Uterus (tissue), 3 donors: ENCODE measurements at regions not wholly inside any gene's neighbourhood (a gene's known extent, or its start where the extent isn't known, plus 50 kb on each side); places are given as distances from the start of the nearest gene placed in this dataset.

ENCODE experiments used
- DNase-seq, 2 donors: peaks; one replicate each; pipeline ENCODE4 v3.0.0-alpha.2; 2019 to 2020
- H3K27ac ChIP-seq, 2 donors: fragments of 200-600 bp; sonication (generic); 1 replicate in 1 of 2; 2 replicates in 1 of 2; pipeline ENCODE4 v1.5.1; 2016 to 2018
- H3K27me3 ChIP-seq, 2 donors: fragments of 200-600 bp; sonication (generic); one replicate each; pipeline ENCODE4 v1.5.1; 2018 to 2019; ENCODE audit warnings: control low read depth in 1 of 2
- H3K36me3 ChIP-seq, 2 donors: fragments of 200-600 bp; sonication (generic); one replicate each; pipeline ENCODE4 v1.5.1; 2019; ENCODE audit warnings: control low read depth in 1 of 2
- H3K4me1 ChIP-seq, 2 donors: fragments of 200-600 bp; sonication (generic); one replicate each; pipeline ENCODE4 v1.5.1; 2018 to 2019; ENCODE audit warnings: control low read depth in 1 of 2
- H3K4me3 ChIP-seq, 2 donors: fragments of 200-600 bp; sonication (generic); 1 replicate in 1 of 2; 2 replicates in 1 of 2; pipeline ENCODE4 v1.5.1; 2018 to 2019; ENCODE audit warnings: mild to moderate bottlenecking in 1 of 2
- H3K9me3 ChIP-seq, 2 donors: fragments of 200-600 bp; sonication (generic); one replicate each; pipeline ENCODE4 v1.5.1; 2019; ENCODE audit warnings: control low read depth in 1 of 2
- POLR2A ChIP-seq, 2 donors: fragments of 450-650 bp; IDR thresholded peaks; one replicate each; pipeline ENCODE4 v1.6.1; 2016; ENCODE audit warnings: antibody characterized with exemption in 2 of 2, mild to moderate bottlenecking in 1 of 2, moderate library complexity in 1 of 2
- intact Hi-C: fragments of 100-400 bp; cut with DNase I; formaldehyde crosslinking; loops from one replicate; pipeline ENCODE4 v1.15.1; 2023; ENCODE audit warnings: low total_unique reads
- TF ChIP-seq, protein P1 (sequence below), 4 experiments: fragments of 200-600 bp in 2 of 4; fragments of 450-650 bp in 2 of 4; sonication (generic) in 2 of 4; IDR thresholded peaks; one replicate each; pipeline ENCODE4 v1.5.1; 2016 to 2019; ENCODE audit warnings: antibody characterized with exemption in 4 of 4, mild to moderate bottlenecking in 2 of 4, moderate library complexity in 1 of 4
- donor health status: DM: yes; HTN: yes; CAD: no.

DNA sequence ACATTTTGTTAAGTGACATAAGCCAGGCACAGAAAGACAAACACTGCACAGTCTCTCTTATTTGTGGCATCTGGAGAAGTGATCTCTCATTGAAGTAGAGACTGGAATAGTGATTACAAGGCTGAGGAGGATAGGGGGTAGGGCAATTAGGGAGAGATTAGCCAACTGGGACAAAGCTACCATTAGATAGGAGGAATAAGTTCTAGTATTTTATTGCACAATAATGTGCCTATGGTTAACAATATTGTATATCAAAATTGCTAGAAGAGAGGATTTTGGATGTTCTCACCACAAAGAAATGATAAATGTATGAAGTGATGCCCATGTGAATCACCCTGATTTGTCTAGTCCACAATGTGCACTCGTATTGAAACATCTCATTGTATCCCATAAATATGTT is 281.8 kb downstream of the MTRR start:
- no peaks in the 10 kb centered on the region for H3K36me3 ChIP-seq
- H3K4me3 ChIP-seq, result no peak overlapping the region
- no peaks in the 10 kb centered on the region for H3K9me3 ChIP-seq
- no peaks in the 10 kb centered on the region for H3K27me3 ChIP-seq
- TF ChIP-seq POLR2A (IDR thresholded peaks at IDR 0.05), result no peak
- TF ChIP-seq, protein P1, sequence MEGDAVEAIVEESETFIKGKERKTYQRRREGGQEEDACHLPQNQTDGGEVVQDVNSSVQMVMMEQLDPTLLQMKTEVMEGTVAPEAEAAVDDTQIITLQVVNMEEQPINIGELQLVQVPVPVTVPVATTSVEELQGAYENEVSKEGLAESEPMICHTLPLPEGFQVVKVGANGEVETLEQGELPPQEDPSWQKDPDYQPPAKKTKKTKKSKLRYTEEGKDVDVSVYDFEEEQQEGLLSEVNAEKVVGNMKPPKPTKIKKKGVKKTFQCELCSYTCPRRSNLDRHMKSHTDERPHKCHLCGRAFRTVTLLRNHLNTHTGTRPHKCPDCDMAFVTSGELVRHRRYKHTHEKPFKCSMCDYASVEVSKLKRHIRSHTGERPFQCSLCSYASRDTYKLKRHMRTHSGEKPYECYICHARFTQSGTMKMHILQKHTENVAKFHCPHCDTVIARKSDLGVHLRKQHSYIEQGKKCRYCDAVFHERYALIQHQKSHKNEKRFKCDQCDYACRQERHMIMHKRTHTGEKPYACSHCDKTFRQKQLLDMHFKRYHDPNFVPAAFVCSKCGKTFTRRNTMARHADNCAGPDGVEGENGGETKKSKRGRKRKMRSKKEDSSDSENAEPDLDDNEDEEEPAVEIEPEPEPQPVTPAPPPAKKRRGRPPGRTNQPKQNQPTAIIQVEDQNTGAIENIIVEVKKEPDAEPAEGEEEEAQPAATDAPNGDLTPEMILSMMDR (IDR thresholded peaks at IDR 0.05), result no peak
- H3K4me1 ChIP-seq, result no peaks in the 10 kb centered on the region
- intact Hi-C loops, result no loop called here
- DNase-seq, result no peak
- H3K27ac ChIP-seq, result no peak overlapping the region

DNA sequence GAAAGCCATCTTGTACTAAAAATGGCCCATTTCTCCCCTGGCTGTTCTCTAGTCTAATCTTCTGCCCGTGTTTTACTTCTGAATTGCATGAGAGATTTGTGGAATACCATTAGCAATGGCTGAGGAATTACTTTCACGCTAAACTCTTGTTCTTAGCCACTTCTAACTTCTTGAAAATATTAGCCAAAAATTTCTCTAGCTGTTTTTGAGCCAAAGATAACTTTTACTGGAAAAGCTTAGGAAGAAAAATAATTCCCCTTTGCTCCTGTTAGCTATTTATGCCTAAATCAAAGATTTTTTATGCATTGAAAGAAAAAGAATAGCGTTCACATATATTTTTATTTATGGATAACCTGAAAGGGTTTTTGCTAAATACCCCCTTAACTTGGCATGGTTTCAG is 287.8 kb downstream of the MTRR start:
- intact Hi-C loops, result no loop called here

DNA sequence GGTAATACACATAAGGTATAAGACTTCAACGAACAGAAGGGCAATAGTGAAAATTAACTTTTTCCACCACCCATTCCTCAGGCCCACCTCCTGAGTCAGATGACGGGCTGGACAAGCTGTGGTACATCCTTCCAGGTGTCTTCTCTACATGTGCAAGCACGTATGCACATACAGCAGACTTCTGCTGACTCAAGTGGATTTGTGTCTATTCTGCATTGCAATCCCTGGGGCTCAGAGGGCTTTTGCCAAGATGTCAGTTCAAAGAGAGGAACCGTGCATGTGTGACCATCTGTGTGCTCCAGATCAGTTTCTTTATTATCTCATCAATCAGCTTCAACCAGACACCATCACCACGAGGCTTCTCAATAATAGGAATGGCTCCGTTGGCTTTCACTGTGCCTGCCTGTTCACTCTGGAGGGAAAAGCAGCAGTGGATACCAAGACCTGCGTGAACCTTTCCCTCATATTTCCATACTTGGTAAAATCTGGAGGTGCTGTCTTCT is 288.4 kb downstream of the MTRR start:
- intact Hi-C loops, result no loop called here
- no peak for TF ChIP-seq POLR2A (IDR thresholded peaks at IDR 0.05)
- TF ChIP-seq, protein P1 (IDR thresholded peaks at IDR 0.05), result no peak
- Histone ChIP-seq H3K9me3 (no peaks in the 10 kb centered on the region), H3K27ac (no peak overlapping the region), H3K4me3 (no peak overlapping the region), H3K4me1 (no peaks in the 10 kb centered on the region), H3K27me3 (no peaks in the 10 kb centered on the region), H3K36me3 (no peaks in the 10 kb centered on the region)
- no peak for DNase-seq

More for the DNA sequence above, 287.8 kb downstream of the MTRR start:
- DNase-seq, result no peak
- H3K36me3 ChIP-seq, result no peaks in the 10 kb centered on the region
- no peak for TF ChIP-seq POLR2A (IDR thresholded peaks at IDR 0.05)
- TF ChIP-seq, protein P1 (IDR thresholded peaks at IDR 0.05), result no peak
- no peak overlapping the region for H3K4me3 ChIP-seq
- no peak overlapping the region for H3K27ac ChIP-seq
- no peaks in the 10 kb centered on the region for H3K9me3 ChIP-seq
- H3K4me1 ChIP-seq, result no peaks in the 10 kb centered on the region
- no peaks in the 10 kb centered on the region for H3K27me3 ChIP-seq

DNA sequence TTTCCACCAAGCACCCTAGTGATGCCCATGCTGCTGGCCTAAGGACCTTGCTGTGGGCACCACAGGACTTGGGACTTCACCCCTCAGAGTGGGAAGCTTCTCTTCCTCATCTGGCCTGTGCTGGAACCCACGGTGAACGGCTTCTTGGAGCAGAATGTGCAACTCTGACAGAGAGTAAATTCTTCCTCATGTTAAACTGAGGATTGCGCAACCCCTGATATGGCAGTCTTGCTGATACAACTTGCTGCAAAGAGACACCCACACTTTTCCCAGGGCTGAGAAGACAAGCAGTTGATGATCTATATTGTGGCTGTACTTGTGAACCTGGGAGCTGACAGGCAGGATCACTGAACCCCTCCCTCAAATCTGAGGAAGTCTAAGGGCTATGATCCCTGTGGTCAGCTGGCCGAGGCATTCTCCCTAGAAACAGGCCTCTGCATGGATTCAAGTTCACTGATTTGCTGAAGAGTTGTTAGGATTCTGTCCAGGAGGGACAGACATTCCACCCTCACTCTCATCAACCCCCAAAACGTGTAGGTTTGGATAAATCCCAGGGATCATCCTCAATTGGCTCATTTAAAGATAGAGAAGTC is 307.2 kb downstream of the MTRR start:
- TF ChIP-seq, protein P1 (IDR thresholded peaks at IDR 0.05), result no peak
- no peak for TF ChIP-seq POLR2A (IDR thresholded peaks at IDR 0.05)

DNA sequence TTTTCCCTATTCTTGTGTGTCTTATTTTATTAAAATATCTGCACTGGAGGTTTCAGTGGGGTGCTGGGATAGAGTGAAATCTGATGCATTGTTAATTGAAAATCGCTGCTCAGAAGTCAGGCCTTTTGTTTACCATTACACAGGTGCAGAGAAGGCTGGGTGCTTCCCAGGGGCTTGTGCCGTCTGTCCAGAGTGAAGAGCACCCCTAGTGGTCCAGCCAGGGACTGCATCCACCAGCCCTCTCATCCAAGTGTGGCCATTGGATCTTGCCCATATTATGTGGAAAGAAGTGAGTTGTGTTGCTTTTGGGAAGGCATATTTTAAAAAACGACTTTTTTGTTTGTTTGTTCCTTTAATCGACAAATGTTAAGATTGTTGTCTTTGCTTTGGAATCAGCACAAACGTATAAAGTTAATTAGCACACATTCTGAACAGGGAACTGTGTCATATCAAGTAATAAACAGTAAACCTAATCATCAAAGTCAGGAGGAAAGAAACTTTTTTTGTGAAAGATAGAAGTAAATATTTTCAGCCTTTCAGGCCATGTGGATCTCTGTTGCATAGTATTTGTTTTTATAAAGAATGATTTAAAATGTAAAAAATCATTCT is 315.6 kb downstream of the MTRR start:
- intact Hi-C loops, result no loop called here
- Histone ChIP-seq H3K27ac (no peak overlapping the region), H3K27me3 (no peaks in the 10 kb centered on the region), H3K36me3 (no peaks in the 10 kb centered on the region), H3K4me1 (no peaks in the 10 kb centered on the region), H3K9me3 (no peaks in the 10 kb centered on the region), H3K4me3 (no peak overlapping the region)
- TF ChIP-seq, protein P1 (IDR thresholded peaks at IDR 0.05), result peak in 2 of 4 experiments; percentile 5 to 35
- TF ChIP-seq POLR2A (IDR thresholded peaks at IDR 0.05), result no peak
- DNase-seq, result no peak

More for the DNA sequence above, 307.2 kb downstream of the MTRR start:
- H3K9me3 ChIP-seq, result no peaks in the 10 kb centered on the region
- no peaks in the 10 kb centered on the region for H3K36me3 ChIP-seq
- intact Hi-C loops, result no loop called here
- no peak for DNase-seq
- no peaks in the 10 kb centered on the region for H3K27me3 ChIP-seq
- H3K4me3 ChIP-seq, result no peak overlapping the region
- H3K27ac ChIP-seq, result no peak overlapping the region
- H3K4me1 ChIP-seq, result no peaks in the 10 kb centered on the region
